Liver (tissue), 3 donors: ENCODE measurements at regions not wholly inside any gene's neighbourhood (a gene's known extent, or its start where the extent isn't known, plus 50 kb on each side); places are given as distances from the start of the nearest gene placed in this dataset.

Source experiments
- EGR1 ChIP-seq, 2 donors: IDR thresholded peaks; 2 replicates each; pipeline ENCODE4 v1.6.1; 2016 to 2018; ENCODE audit warnings: antibody characterized with exemption in 2 of 2, low read depth in 2 of 2
- HNF4G ChIP-seq: IDR thresholded peaks from 2 replicates; pipeline ENCODE4 v1.6.1; 2016; ENCODE audit warnings: antibody characterized with exemption
- JUND ChIP-seq, 2 donors: IDR thresholded peaks; 2 replicates each; pipeline ENCODE4 v1.6.1; 2016; ENCODE audit warnings: antibody characterized with exemption in 2 of 2
- RAD21 ChIP-seq, 2 donors: IDR thresholded peaks; 2 replicates each; pipeline ENCODE4 v1.6.1; 2016; ENCODE audit warnings: antibody characterized with exemption in 2 of 2, mild to moderate bottlenecking in 2 of 2
- RXRA ChIP-seq, 2 donors: IDR thresholded peaks; 2 replicates each; pipeline ENCODE4 v1.6.1; 2017 to 2018; ENCODE audit warnings: antibody characterized with exemption in 2 of 2, mild to moderate bottlenecking in 1 of 2
- TAF1 ChIP-seq: conservative IDR thresholded peaks from 2 replicates; pipeline ENCODE4 v1.6.1; 2016; ENCODE audit warnings: antibody characterized with exemption, mild to moderate bottlenecking
- YY1 ChIP-seq: IDR thresholded peaks from 2 replicates; pipeline ENCODE4 v1.6.1; 2016; ENCODE audit warnings: antibody characterized with exemption, mild to moderate bottlenecking
- TF ChIP-seq, protein P1 (sequence below): IDR thresholded peaks from 2 replicates; pipeline ENCODE4 v1.6.1; 2016; ENCODE audit warnings: antibody characterized with exemption
- TF ChIP-seq, protein P2 (sequence below): fragments of 150-350 bp; IDR thresholded peaks from 2 replicates; pipeline ENCODE4 v1.5.1; 2017; ENCODE audit warnings: improper control_type of control experiment, low read depth, low read length; ENCODE audit not compliant: missing input control
- TF ChIP-seq, protein P3 (sequence below): IDR thresholded peaks from 2 replicates; pipeline ENCODE4 v1.6.1; 2016; ENCODE audit warnings: antibody characterized with exemption
- TF ChIP-seq, protein P4 (sequence below): IDR thresholded peaks from 2 replicates; pipeline ENCODE4 v1.6.1; 2016; ENCODE audit warnings: antibody characterized with exemption
- donor health status: healthy.
- donor health status: healthy.

DNA sequence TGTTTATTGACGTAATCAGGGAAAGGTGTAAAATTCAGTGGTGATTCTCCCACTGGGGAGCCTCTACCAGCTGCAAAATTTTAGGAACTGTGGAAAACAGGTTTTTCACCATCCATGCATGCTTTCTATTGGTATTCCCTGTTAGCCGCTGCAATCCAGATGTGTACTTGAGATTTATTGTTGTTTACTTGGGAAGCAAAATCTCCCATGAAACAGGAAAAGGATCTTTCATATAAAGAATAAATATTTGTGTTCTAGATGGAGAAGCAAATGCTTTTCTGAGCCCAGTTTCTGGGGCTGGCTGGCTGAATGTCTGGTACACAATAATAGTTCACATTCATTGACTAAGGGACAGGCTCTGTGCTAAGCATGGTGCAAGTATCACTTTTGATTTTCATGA is 144.6 kb upstream of the RASGRP1 start:
- TF ChIP-seq, protein P1, sequence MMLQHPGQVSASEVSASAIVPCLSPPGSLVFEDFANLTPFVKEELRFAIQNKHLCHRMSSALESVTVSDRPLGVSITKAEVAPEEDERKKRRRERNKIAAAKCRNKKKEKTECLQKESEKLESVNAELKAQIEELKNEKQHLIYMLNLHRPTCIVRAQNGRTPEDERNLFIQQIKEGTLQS: no peak
- TF ChIP-seq, protein P2, sequence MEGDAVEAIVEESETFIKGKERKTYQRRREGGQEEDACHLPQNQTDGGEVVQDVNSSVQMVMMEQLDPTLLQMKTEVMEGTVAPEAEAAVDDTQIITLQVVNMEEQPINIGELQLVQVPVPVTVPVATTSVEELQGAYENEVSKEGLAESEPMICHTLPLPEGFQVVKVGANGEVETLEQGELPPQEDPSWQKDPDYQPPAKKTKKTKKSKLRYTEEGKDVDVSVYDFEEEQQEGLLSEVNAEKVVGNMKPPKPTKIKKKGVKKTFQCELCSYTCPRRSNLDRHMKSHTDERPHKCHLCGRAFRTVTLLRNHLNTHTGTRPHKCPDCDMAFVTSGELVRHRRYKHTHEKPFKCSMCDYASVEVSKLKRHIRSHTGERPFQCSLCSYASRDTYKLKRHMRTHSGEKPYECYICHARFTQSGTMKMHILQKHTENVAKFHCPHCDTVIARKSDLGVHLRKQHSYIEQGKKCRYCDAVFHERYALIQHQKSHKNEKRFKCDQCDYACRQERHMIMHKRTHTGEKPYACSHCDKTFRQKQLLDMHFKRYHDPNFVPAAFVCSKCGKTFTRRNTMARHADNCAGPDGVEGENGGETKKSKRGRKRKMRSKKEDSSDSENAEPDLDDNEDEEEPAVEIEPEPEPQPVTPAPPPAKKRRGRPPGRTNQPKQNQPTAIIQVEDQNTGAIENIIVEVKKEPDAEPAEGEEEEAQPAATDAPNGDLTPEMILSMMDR: no peak
- no peak for TF ChIP-seq JUND (IDR thresholded peaks at IDR 0.05)
- no peak for TF ChIP-seq EGR1 (IDR thresholded peaks at IDR 0.05; ENCODE audit: low read depth in 2 of 2)
- TF ChIP-seq YY1: no peak
- TF ChIP-seq, protein P3, sequence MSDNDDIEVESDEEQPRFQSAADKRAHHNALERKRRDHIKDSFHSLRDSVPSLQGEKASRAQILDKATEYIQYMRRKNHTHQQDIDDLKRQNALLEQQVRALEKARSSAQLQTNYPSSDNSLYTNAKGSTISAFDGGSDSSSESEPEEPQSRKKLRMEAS: no peak
- no peak for TF ChIP-seq HNF4G
- TF ChIP-seq, protein P4, sequence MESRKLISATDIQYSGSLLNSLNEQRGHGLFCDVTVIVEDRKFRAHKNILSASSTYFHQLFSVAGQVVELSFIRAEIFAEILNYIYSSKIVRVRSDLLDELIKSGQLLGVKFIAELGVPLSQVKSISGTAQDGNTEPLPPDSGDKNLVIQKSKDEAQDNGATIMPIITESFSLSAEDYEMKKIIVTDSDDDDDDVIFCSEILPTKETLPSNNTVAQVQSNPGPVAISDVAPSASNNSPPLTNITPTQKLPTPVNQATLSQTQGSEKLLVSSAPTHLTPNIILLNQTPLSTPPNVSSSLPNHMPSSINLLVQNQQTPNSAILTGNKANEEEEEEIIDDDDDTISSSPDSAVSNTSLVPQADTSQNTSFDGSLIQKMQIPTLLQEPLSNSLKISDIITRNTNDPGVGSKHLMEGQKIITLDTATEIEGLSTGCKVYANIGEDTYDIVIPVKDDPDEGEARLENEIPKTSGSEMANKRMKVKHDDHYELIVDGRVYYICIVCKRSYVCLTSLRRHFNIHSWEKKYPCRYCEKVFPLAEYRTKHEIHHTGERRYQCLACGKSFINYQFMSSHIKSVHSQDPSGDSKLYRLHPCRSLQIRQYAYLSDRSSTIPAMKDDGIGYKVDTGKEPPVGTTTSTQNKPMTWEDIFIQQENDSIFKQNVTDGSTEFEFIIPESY: no peak
- no peak for TF ChIP-seq RAD21 (IDR thresholded peaks at IDR 0.05)
- TF ChIP-seq TAF1: no peak
- no peak for TF ChIP-seq RXRA (IDR thresholded peaks at IDR 0.05)
